GM18951 (cell line): ENCODE measurements at regions not wholly inside any gene's neighbourhood (a gene's known extent, or its start where the extent isn't known, plus 50 kb on each side); places are given as distances from the start of the nearest gene placed in this dataset.

ENCODE experiments used
- POLR2A ChIP-seq: IDR thresholded peaks from 4 replicates; pipeline ENCODE4 v1.6.1; 2011; ENCODE audit warnings: mild to moderate bottlenecking; ENCODE audit not compliant: insufficient read length, insufficient read depth; ENCODE audit errors: extremely low read depth
- in situ Hi-C: fragments of 300-500 bp; cut with MboI; formaldehyde crosslinking; loops from one replicate; pipeline ENCODE4 v1.12.0; 2022; ENCODE audit warnings: low sequenced_read_pairs, mixed read lengths, inconsistent platforms; ENCODE audit not compliant: unreplicated experiment

GRCh38 chr14:95382747-95383146 lies 63.0 kb upstream of the CLMN start:
- in situ Hi-C loops = no loop called here
- TF ChIP-seq POLR2A = no peak

- in situ Hi-C loops = no loop called here
- no peak for TF ChIP-seq POLR2A
These were observed 62.0 kb upstream of the CLMN start for GRCh38 chr14:95381726-95382125.

GRCh38 chr14:95380350-95381042 lies 60.8 kb upstream of the CLMN start:
- TF ChIP-seq POLR2A = no peak
- in situ Hi-C loops = no loop called here

- in situ Hi-C loops = no loop called here
These were observed 59.9 kb upstream of the CLMN start for GRCh38 chr14:95379634-95380033.

GRCh38 chr14:95375539-95376109 lies 55.9 kb upstream of the CLMN start:
- in situ Hi-C loops = no loop called here
- TF ChIP-seq POLR2A = no peak

More at GRCh38 chr14:95379634-95380033, 59.9 kb upstream of the CLMN start:
- TF ChIP-seq POLR2A = no peak

- in situ Hi-C loops = loop anchor here (25.0 kb wide), 1 partner anchor 687 kb away; no protein-coding TSS in a partner anchor
- TF ChIP-seq POLR2A = no peak
These were observed 54.7 kb upstream of the CLMN start for GRCh38 chr14:95374239-95374997.

- TF ChIP-seq POLR2A = no peak
- in situ Hi-C loops = loop anchor here (25.0 kb wide), 1 partner anchor 683 kb away; no protein-coding TSS in a partner anchor
These were observed 50.4 kb upstream of the CLMN start for GRCh38 chr14:95370076-95370475.
